ENCODE measurements at regions not wholly inside any gene's neighbourhood (a gene's known extent, or its start where the extent isn't known, plus 50 kb on each side); places are given as distances from the start of the nearest gene placed in this dataset.

- TF ChIP-seq POLR2AphosphoS5 (IDR thresholded peaks at IDR 0.05; ENCODE audit: low read depth, low read length) (no peak), SIN3A (IDR thresholded peaks at IDR 0.05; ENCODE audit: borderline replicate concordance, insufficient read depth, low read depth, low read length) (no peak), REST (IDR thresholded peaks at IDR 0.05; ENCODE audit: insufficient read depth in 1 of 2, low read depth in 2 of 2, low read length in 1 of 2) (no peak)
- ATAC-seq = no peak
- Histone ChIP-seq H3K9me3 (ENCODE audit: control insufficient read depth, insufficient read depth, low read depth, low read length) (peaks cover 3% of the 10 kb centered on the region; the same call in 1 of the 2 replicates), H3K27me3 (ENCODE audit: control insufficient read depth, insufficient read depth, low read length) (no peaks in the 10 kb centered on the region), H3K27ac (ENCODE audit: low read length) (no peak overlapping the region), H3K4me3 (ENCODE audit: low read depth in 2 of 2, low read length in 2 of 2) (no peak overlapping the region), H3K4me1 (ENCODE audit: control insufficient read depth, insufficient read depth, low read length) (no peaks in the 10 kb centered on the region), H3K36me3 (ENCODE audit: control insufficient read depth, insufficient read depth, low read length) (no peaks in the 10 kb centered on the region)
- ChIA-PET POLR2A (no interaction called here), CTCF (no interaction called here)
- in situ Hi-C loops (cut with HindIII; ENCODE audit: low pct_unique_long_range_greater_than_20kb, low sequenced_read_pairs) (no loop called here), intact Hi-C loops (cut with micrococcal nuclease; ENCODE audit: unreplicated experiment) (no loop called here)
- no peak for DNase-seq (ENCODE audit: low read depth, low spot score)
- no TSS peak for BruUV-seq (replicated peaks)
These were observed 169.5 kb downstream of the NOL4 start for GRCh38 chr18:34055227-34055626.

GRCh38 chr18:34050661-34051060 is 174.1 kb downstream of the NOL4 start:
- CTCF ChIA-PET = no interaction called here
- BruUV-seq (replicated peaks) = no TSS peak

More at GRCh38 chr18:34050661-34051060, 174.1 kb downstream of the NOL4 start:
- intact Hi-C loops (cut with micrococcal nuclease; ENCODE audit: unreplicated experiment) (no loop called here), in situ Hi-C loops (cut with HindIII; ENCODE audit: low pct_unique_long_range_greater_than_20kb, low sequenced_read_pairs) (no loop called here)
- ATAC-seq (no peak), DNase-seq (ENCODE audit: low read depth, low spot score) (no peak)
- Histone ChIP-seq H3K27me3 (ENCODE audit: control insufficient read depth, insufficient read depth, low read length) (no peaks in the 10 kb centered on the region), H3K9me3 (ENCODE audit: control insufficient read depth, insufficient read depth, low read depth, low read length) (peaks cover 3% of the 10 kb centered on the region; the same call in 1 of the 2 replicates), H3K4me3 (ENCODE audit: low read depth in 2 of 2, low read length in 2 of 2) (no peak overlapping the region), H3K36me3 (ENCODE audit: control insufficient read depth, insufficient read depth, low read length) (no peaks in the 10 kb centered on the region), H3K4me1 (ENCODE audit: control insufficient read depth, insufficient read depth, low read length) (no peaks in the 10 kb centered on the region), H3K27ac (ENCODE audit: low read length) (no peak overlapping the region)
- POLR2A ChIA-PET = no interaction called here
- TF ChIP-seq REST (IDR thresholded peaks at IDR 0.05; ENCODE audit: insufficient read depth in 1 of 2, low read depth in 2 of 2, low read length in 1 of 2) (no peak), SIN3A (IDR thresholded peaks at IDR 0.05; ENCODE audit: borderline replicate concordance, insufficient read depth, low read depth, low read length) (no peak), TCF7L2 (IDR thresholded peaks at IDR 0.05; ENCODE audit: low read depth, low read length) (no peak), CTCF (IDR thresholded peaks at IDR 0.05) (no peak), POLR2AphosphoS5 (IDR thresholded peaks at IDR 0.05; ENCODE audit: low read depth, low read length) (no peak)
